ENCODE measurements at regions not wholly inside any gene's neighbourhood (a gene's known extent, or its start where the extent isn't known, plus 50 kb on each side); places are given as distances from the start of the nearest gene placed in this dataset.
A peak's percentile ranks its signal among the peaks of the same experiment; 100 is the strongest.
"Not testable (repeated sequence)": the region's sequence is repeated elsewhere in the genome, so short reads cannot be mapped to it uniquely, and the experiment has no call there.

DNA sequence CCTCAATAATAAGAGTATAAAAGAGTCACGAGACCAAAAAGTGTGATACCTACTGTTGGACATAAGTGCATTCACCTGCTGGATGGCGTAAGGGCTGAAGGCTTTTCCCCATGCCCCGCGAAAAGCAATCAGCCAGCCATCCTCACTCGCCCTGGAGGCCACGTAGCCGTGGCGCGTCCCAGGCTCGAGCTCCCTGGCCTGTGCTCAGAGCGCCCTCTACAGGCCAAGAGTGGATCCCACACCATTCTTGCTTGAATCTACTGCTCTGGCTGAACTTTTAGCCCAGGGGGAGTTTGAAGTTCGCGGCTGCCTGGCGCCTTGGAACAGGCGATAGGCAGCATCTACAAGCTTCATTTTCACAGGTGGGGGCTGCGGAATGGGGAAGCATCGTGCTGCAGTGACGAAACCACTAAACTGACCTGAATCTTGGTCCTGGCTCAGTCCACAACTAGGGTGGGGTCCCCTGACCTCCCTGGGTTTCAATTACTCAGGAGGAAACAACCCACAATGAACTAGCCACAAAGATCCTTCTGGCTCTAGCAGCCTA lies 70.3 kb upstream of the SERBP1 start:
- in situ Hi-C loops (cut with MboI; ENCODE audit: low pct_ligation_motif_present in 1 of 4, low pct_unique_long_range_greater_than_20kb in 1 of 4, low sequenced_read_pairs in 3 of 4), result loop anchor here (5.0 to 10.0 kb wide), 4 partner anchors 153 to 266 kb away; no protein-coding TSS in a partner anchor
- 0 to 2% methylated on average over 4 to 12 of the region's 18 CpGs for WGBS, 2 donors (ENCODE audit: low coverage in 1 of 2)
- Histone ChIP-seq H3K4me1 (peaks cover 0 to 7% (median 1%) of the 10 kb centered on the region in 4 donors), H3K9me3 (no peaks in the 10 kb centered on the region), H3K27me3 (no peaks in the 10 kb centered on the region), H3K27ac (no peak overlapping the region), H3K36me3 (no peaks in the 10 kb centered on the region), H3K4me3 (no peak overlapping the region)
- peak; percentile 89 for DNase-seq
- intact Hi-C loops (cut with DNase I; ENCODE audit: low total_unique reads), result loop anchor here (1.0 kb wide), 1 partner anchor 152 kb away; no protein-coding TSS in a partner anchor
- TF ChIP-seq, protein P1, sequence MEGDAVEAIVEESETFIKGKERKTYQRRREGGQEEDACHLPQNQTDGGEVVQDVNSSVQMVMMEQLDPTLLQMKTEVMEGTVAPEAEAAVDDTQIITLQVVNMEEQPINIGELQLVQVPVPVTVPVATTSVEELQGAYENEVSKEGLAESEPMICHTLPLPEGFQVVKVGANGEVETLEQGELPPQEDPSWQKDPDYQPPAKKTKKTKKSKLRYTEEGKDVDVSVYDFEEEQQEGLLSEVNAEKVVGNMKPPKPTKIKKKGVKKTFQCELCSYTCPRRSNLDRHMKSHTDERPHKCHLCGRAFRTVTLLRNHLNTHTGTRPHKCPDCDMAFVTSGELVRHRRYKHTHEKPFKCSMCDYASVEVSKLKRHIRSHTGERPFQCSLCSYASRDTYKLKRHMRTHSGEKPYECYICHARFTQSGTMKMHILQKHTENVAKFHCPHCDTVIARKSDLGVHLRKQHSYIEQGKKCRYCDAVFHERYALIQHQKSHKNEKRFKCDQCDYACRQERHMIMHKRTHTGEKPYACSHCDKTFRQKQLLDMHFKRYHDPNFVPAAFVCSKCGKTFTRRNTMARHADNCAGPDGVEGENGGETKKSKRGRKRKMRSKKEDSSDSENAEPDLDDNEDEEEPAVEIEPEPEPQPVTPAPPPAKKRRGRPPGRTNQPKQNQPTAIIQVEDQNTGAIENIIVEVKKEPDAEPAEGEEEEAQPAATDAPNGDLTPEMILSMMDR (IDR thresholded peaks at IDR 0.05), result peak; percentile 94 to 98 (median 98)
- TF ChIP-seq EP300 (IDR thresholded peaks at IDR 0.05; ENCODE audit: low read depth), result no peak
- TF ChIP-seq POLR2A (IDR thresholded peaks at IDR 0.05), result no peak

DNA sequence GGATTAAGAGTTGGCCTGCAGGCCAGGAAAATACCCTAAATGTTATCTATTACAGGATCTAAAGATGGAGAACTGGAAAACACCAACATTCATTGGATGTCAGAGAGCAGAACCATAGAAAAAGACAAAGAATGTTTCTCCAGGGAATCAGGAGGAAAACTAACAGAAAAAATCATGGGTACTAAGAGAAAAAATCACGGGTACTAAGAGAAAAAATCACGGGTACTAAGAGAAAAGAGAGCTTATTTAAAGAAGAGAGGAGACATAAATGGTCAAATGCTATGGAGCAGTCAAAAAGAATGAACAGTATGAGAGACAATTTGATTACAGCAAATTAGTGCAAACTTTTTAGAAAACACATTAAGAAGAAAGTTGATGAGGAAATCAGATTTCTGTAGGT lies 73.8 kb upstream of the SERBP1 start:
- H3K4me3 ChIP-seq, result no peak overlapping the region
- no peaks in the 10 kb centered on the region for H3K36me3 ChIP-seq
- 67 to 75% methylated on average over 2 of the region's 2 CpGs for WGBS, 2 donors (ENCODE audit: low coverage in 1 of 2)
- TF ChIP-seq, protein P1 (IDR thresholded peaks at IDR 0.05), result no peak
- TF ChIP-seq POLR2AphosphoS5 (IDR thresholded peaks at IDR 0.05), result no peak
- no peak for TF ChIP-seq POLR2A (IDR thresholded peaks at IDR 0.05)
- no peak for TF ChIP-seq EP300 (IDR thresholded peaks at IDR 0.05; ENCODE audit: low read depth)
- no peaks in the 10 kb centered on the region for H3K27me3 ChIP-seq
- no peak for DNase-seq
- intact Hi-C loops (cut with DNase I; ENCODE audit: low total_unique reads) (no loop called here), in situ Hi-C loops (cut with MboI; ENCODE audit: low pct_ligation_motif_present in 1 of 4, low pct_unique_long_range_greater_than_20kb in 1 of 4, low sequenced_read_pairs in 3 of 4) (loop anchor here (5.0 to 10.0 kb wide), 4 partner anchors 157 to 269 kb away; no protein-coding TSS in a partner anchor)
- H3K4me1 ChIP-seq, result peaks cover 0 to 7% (median 1%) of the 10 kb centered on the region in 4 donors
- H3K27ac ChIP-seq, result no peak overlapping the region
- H3K9me3 ChIP-seq, result no peaks in the 10 kb centered on the region

DNA sequence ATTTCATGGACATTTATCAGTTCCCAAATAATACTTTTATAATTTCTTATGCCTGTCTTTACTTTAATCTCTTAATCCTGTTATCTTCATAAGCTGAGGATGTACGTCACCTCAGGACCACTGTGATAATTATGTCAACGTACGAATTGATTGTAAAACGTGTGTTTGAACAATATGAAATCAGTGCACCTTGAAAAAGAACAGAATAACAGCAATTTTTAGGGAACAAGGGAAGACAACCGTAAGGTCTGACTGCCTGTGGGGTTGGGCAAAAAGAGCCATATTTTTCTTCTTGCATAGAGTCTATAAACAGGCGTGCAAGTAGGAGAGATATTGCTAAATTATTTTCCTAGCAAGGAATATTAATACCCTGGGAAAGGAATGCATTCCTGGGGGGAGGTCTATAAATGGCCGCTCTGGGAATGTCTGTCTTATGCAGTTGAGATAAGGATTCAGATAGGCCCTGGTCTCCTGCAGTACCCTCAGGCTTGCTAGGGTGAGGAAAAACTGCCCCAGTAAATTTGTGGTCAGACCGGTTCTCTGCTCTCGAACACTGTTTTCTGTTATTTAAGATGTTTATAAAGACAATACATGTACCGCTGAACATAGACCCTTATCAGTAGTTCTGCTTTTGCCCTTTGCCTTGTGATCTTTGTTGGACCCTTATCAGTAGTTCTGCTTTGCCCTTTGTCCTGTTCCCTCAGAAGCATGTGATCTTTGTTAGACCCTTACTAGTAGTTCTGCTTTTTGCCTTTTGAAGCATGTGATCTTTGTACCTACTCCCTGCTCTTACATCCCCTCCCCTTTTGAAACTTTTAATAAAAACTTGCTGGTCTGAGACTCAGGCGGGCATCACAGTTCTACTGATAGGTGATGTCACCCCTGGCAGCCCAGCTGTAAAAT lies 83.4 kb upstream of the SERBP1 start:
- H3K27me3 ChIP-seq; H3K27ac ChIP-seq; H3K36me3 ChIP-seq; H3K4me3 ChIP-seq; H3K4me1 ChIP-seq; DNase-seq; intact Hi-C loops (cut with DNase I; ENCODE audit: low total_unique reads); H3K9me3 ChIP-seq; in situ Hi-C loops (cut with MboI; ENCODE audit: low pct_ligation_motif_present in 1 of 4, low pct_unique_long_range_greater_than_20kb in 1 of 4, low sequenced_read_pairs in 3 of 4): not testable (repeated sequence)
- WGBS, 2 donors (ENCODE audit: low coverage in 1 of 2), result 79 to 87% methylated on average over 6 to 11 of the region's 11 CpGs

DNA sequence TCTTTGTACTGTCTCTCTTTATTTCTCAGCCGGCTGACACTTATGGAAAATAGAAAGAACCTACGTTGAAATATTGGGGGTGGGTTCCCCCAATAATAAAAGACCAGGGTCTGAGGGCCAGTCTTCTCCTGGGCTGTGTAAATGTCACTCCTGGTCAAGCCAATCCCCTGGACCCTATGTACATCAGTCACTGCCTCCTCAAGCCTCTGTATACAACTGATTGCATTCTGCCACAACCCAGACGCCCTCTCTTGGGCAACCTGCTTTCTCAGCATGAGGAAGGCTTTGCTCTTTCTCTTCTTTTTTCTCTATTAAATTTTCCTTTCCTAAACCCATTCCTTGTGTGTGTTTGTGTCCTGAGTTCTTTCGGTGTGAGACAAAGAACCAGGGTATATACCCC lies 84.1 kb upstream of the SERBP1 start:
- intact Hi-C loops (cut with DNase I; ENCODE audit: low total_unique reads), result no loop called here
- no peaks in the 10 kb centered on the region for H3K27me3 ChIP-seq

More for the DNA sequence above, 84.1 kb upstream of the SERBP1 start:
- WGBS, 2 donors (ENCODE audit: low coverage in 1 of 2), result 93 to 97% methylated on average over 4 of the region's 4 CpGs
- Histone ChIP-seq H3K4me3 (no peak overlapping the region), H3K9me3 (no peaks in the 10 kb centered on the region), H3K36me3 (no peaks in the 10 kb centered on the region), H3K4me1 (no peaks in the 10 kb centered on the region), H3K27ac (no peak overlapping the region)
- TF ChIP-seq, protein P1 (IDR thresholded peaks at IDR 0.05), result no peak
- DNase-seq, result no peak
- in situ Hi-C loops (cut with MboI; ENCODE audit: low pct_ligation_motif_present in 1 of 4, low pct_unique_long_range_greater_than_20kb in 1 of 4, low sequenced_read_pairs in 3 of 4), result no loop called here

Measured in transverse colon (tissue), 4 donors.